Forelimb muscle (tissue), 1 donor: ENCODE measurements at regions not wholly inside any gene's neighbourhood (a gene's known extent, or its start where the extent isn't known, plus 50 kb on each side); places are given as distances from the start of the nearest gene placed in this dataset.
"Not testable (repeated sequence)": the region's sequence is repeated elsewhere in the genome, so short reads cannot be mapped to it uniquely, and the experiment has no call there.

Source experiments
- DNase-seq: peaks from one replicate; pipeline ENCODE4 v3.0.0-alpha.2; 2013; ENCODE audit warnings: low read depth

DNA sequence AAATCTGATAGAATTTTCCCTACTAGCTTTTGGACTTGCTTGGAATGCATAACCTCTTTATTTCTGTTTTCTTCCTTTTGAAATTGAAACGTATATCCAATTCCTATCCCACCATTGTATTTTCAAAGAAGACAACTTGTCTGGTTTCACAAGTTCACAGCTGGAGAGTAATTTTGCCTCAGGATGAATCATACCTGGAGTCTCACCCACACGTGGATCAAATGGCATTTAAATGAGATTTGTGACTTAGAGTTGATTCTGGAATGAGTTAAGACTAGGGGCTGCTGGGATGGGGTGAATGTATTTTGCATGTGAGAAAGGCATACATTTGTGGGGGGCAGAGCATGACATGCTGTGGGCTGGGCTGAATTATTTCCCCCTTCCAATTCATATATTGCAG is 516.5 kb upstream of the MGAT4C start:
- DNase-seq = no peak

DNA sequence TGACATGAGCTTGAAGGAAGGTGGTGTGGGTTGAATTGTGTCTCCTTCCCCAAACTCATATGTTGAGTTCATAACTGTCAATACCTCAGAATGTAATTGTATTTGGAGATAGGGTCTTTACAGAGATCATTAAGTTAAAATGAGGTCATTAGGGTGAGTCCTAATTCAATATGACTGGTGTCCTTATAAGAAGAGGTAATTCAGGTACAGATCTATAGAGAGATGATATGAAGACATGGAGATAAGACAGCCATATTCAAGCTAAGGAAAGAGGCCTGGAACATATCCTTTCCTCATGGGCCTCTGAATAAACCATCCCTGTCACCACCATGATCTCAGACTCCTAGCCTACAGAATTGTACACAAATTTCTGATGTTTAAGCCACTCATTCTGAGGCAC is 514.7 kb upstream of the MGAT4C start:
- DNase-seq = no peak

DNA sequence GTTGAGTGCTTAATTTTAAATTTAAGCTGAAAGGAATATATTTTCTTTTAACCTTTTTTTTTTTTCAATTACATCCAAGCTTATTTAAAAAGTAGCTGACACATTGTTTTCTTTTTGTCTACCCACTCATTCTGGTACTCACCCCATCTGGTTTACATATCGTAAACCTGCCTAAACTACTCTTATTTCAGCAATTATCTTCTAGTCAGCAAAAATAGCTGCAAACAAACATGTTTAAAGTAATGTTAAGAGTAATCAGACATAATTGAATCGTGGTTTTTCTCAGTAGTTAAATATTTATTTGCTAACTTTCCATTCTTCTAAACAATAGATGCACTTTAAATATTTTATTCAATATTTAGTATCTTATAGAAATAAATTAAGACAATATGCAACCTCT is 492.7 kb upstream of the MGAT4C start:
- no peak for DNase-seq

DNA sequence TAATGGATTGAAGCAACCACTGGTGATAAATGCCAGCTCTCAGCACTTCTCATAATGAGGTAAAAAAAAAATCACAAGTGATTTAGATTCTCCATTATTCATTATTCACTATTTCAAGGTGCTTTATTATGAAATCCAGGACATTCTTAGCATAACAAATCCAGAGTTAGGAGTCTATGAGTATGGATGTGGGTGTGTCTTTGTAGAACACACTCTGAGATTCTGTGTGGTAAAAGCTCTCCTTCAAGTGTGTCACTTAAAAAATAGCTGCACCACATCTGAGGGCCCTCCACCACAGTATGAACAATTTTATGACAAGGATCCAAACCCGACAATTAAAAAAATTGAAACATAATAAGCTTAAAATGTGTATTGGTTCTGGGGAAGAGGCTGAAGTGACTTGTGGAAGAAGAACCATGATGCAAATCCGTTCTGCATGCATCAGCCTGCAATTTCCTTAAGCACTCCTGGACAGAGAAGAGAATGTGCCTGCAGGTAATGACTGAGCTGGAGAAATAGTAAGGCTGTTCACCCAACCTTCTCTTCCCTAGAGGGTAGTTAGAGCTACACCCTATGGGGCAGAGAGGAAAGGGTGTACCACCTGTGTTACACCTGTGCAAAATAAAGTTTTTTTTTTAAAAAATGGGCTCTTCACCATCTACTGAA is 488.5 kb upstream of the MGAT4C start:
- no peak for DNase-seq

DNA sequence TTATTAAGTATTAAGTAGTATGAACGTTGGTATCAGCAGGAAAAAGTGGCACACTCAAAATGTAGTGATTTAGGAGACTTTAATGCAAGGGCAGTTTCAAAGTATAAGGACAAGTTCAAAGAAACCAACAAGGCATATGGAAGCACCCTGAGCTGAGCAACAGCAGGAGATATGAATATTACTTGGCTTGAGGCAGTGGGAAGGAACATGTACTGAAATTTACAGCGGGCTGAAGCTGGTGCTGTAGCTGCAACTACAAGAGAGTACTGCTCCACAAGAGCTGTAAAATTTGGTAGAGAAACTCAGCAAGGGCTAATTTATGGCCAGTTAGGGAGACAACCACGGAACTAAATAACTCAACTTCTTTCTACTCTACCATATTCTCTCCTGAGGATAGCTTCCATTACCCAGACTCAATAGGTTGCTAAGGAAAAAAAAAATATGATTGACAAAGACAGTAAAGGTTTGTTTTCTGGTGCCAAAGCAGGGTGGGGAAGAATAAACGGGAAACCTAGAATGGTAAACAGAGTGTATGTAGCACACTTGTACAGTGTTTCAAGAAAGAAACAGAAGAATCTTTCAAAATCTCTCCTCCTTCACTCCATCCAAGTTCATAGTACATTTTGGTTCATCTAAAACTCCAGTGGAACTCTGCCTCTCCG is 487.8 kb upstream of the MGAT4C start:
- DNase-seq = no peak

DNA sequence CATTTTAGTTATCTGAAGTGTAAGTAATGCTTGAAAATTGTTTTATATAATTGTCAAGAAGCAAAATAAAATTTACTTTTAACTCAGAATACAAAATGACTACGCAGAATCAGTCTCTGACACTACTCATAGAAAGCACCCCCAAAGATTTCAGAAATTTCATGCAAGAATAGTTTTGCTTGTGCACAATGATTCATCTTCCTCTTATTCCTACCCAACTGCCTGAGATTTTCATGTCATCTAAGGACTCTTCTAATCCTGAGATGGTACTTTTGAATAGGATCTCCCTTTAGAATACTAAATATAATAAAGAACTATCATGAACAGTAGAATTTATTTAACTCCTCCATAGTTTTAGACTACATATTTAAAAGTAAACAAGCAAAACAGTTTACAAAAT is 485.3 kb upstream of the MGAT4C start:
- DNase-seq = no peak

DNA sequence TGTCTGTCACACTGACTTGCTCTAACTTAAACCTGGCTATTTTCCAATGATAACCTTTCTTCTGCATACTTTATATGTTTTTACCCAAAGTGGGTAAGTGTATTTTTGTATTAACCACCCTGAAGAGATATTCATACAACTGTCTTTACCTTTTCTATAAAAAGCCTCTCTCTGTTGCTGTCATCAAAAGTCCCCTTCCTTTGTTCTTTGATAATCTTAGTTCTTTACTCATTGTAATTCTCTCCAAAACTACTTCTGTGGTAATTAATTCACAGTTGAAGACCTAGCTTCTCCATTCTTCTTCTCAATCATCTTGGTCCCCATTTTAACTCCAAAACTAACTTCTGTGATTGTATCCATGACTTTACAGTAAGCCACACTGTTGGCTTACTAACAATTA is 479.7 kb upstream of the MGAT4C start:
- no peak for DNase-seq

DNA sequence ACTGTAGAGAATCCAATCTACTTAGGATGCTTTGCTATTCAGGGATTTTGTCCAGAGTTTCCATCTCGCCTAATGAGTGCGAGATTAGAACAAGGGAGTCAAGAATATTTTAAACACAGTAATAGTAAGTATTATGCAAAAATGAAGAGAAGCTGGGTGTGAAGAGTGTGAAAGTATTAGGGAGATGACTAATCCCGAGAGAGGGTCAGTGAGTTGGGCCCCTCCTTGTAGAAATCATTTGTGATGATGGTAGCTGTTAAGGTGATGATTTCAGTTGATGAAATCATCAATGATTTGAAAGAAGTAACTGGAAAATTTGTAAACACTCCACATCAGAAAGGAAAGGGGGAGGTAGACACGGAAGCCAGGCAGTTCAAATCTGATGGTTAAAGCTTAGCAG is 478.9 kb upstream of the MGAT4C start:
- DNase-seq = no peak

DNA sequence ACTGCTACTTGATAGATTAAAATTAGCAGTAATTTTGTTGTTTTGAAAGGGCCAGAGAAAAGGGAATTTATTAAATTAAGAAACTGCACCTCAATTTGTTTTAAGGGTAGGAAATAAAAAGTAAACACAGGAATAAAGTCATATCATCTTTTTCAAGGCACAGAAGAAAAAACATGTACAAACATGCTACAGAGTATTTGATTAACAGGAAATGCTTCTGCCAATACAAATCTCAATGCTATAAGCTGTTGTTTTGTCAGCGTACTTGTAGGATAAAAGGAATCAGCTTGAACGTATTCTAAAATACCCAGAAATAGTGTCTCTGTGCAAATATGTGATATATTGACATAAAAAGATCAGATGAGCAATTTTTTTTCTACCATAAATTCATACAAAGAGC is 474.0 kb upstream of the MGAT4C start:
- DNase-seq = no peak

DNA sequence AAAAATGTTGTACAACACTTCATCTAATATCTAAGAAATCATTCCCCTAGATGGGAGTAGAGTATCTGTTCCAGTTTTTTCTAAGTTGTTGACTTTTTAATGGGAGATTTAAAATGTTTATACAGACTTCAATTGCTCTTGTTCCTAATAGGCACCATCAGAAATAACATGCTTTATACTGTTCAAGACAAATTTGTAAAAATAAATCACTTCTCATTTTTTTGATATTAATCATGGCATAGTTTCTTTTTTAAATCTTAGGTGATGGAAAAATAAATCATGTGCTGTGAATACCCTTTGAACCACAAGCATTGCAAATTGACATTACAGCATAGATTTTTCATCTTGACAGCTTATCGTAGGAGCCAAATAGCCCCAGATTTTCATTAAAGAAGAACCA is 473.5 kb upstream of the MGAT4C start:
- DNase-seq = no peak

DNA sequence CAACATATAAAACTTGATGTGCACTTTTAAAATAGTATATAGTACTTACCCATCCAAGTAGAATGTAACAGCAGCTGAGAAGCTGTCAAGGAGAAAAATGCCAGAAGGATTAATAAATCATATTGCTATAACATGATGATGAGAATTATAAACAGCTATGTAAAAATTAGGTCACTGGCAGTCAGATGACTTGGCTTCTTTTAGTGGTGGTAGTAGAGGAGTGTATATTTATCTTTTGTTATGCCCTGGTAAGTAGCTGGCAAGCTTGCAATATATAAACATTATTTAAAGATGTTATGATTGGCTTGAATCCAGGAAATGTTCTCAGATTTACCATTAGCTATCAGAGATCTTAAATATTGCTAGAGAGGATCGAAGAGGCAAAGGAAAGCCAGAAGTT is 471.0 kb upstream of the MGAT4C start:
- no peak for DNase-seq

DNA sequence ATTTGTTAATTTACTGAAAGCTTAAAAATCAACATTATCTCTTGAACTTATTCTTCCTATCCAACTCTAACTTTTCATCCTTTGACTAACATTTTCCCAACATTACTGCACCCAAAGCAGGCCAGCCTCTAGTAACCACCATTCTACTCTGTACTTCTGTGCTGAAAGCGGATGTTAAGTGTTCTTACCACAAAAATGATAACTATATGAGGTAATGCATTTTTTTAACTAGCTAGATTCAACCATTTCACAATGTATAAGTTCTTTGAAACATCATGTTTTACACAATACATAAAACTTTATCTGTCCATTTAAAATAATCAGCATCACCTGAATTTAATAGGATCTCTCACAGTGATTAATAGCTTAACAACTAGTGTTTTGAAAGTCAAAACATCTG is 468.5 kb upstream of the MGAT4C start:
- no peak for DNase-seq

DNA sequence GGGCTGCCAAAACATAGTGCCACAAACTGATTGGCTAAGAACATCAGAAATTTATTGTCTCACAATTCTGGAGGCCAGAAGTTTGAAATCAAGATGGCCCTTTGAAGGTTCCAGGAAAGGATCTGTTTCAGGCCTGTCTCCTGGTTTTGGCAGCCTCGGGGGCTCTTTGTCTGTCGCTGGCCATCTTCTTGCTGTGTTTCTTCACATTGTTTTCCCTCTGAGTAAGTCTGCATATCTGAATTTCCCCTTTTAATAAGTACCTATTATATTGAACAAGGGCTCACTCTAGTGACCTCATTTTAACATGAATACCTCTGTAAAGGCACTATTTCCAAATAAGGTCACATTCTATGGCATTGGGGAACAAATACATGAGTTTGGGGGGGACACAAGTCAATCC is 467.1 kb upstream of the MGAT4C start:
- no peak for DNase-seq

DNA sequence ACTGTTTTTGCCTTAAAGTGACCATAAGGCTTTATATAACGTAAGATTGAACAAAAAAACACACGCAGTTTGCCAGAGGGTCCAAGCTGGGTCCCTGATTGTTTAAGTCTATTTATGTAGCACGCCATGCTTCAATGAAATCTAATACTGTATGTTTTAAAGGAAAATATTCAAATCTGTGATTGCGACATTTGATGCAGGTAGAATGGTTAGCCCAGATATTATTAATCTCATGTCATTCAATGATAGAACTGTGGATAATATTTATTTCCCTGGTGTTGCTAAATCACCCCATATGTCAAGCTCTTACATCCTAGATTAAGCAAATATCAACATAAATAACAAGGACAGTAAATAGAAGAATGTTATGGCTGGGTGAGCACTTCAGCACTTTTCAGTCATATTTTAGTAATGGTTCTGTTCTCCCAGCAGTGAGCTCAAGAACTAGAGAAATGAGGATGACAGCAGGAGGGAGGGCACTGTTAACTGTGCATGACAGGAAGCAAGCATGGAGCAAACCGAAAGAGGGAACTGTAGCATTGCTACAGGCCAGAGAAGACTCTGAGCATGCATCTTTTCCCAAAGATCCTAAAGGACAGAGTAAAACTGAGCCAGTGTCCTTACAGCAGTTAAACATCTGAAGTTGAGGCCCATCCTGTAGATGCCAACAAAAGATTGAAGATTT is 465.7 kb upstream of the MGAT4C start:
- DNase-seq = no peak

DNA sequence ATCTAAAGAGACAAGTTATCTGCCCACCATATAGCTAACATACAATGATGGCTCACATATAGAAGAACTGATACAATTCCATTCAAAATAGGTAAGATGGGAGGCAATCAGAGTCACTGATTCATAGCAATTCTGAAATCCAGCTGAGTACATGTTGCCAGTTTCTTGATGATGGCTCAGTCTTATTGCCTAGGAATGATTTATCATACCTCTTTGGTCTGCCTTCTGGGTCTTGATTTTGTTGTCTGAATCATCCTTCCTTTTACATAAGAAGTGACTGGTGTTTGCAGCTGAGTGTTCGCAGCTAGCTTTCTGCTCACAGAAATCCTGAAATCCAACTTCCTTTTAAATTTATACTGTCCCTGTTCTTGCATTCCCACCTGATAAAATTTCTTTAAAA is 463.2 kb upstream of the MGAT4C start:
- no peak for DNase-seq

DNA sequence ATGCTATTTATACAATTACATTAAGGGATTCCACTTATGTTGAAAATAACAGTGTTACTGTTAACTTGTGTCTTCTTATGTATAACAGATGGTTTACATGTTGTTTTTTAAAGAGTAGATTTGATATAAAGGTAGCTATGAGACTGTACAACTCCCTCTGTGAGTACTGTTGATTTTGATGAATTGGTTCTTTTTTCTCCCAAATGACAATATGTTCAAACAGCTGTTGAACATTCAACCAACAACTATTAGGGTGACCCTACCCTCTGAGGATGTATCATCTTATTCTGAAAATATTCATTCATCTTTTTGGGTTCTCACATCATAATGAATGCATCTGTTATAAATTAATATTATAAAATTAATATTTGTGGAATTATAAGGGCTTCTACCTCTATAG is 456.9 kb upstream of the MGAT4C start:
- no peak for DNase-seq

DNA sequence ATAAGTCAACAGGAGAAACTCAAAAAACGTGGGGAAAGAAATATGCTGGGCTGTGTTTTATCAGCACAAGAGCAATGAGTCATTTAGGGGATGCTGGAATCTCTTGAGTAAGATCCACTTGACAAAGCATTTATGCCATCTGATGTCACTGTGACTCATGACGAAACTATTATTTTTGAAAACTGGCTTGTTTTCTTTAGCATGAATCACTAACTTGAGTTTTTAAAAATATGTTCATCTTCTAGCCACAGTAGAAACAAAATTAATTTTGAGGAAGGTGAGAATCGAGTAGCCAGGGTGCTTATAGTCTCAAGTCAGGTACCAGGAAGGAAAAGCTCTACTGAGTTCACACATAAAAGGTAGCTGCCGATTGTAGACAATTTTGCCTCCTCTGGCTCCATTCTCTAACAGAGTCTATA is 456.2 kb upstream of the MGAT4C start:
- no peak for DNase-seq

DNA sequence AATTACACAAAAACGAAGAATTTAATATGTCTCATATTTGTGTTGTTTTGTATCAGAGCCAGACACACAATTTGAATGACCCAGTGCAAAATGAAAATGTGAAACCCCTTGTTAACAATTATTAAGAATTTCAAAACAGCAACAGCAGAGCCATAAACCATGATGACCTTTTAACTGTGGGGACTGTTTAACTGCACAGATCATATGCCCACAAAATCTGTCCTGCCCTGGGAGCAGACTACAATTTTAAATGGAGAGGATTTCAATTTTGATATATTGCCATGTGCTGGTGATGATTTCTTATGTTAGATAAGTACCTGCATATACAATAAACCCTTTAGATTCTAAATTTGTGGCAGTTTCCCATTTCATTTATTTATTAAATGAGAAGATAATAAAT is 455.5 kb upstream of the MGAT4C start:
- no peak for DNase-seq

DNA sequence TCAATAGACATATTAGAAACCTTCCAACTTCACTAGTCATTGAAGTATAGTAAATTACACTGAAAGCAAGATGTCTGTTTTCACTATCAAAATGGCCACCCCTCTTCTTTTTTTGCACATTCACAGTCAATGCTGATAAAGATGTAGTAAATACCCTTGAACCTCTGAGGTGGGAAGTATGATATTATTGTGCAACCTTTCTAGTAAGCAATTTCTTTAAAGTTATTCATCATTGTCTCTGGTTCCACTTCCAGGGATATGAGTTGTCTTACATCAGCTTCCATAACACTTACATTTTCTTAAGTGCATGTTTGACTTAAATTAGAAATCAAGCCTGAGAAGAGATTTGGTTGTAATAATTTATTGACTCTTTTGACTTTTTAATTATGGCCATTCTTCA is 453.9 kb upstream of the MGAT4C start:
- no peak for DNase-seq

DNA sequence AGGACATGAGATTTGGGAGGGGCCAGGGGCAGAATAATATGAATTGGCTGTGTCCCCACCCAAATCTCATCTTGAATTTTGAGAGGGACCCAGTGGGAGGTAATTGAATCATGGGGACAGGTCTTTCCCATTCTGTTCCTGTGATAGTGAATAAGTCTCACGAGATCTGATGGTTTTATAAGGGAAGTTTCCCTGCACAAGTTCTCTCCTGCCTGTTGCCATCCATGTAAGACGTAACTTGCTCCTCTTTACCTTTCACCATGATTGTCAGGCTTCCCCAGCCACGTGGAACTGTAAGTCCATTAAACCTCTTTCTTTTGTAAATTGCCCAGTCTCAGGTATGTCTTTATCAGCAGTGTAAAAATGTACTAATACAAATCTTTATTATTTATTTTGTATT is 452.8 kb upstream of the MGAT4C start:
- not testable (repeated sequence) for DNase-seq

DNA sequence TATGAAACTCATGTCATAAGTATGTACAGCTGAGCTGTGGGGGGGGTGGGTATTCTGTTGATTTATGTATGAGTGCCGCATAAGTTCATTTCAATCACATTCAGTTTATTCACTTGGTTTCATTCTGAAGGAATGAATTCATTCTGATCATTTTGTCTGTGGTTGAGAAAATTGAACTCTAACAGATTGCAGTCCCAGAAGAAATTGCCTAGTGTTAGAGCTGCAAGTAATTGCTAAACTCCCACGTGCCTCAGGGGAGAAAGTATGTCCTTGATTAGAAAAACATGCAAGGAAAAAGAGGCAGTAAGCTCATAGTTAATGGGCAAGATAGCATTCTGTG is 442.4 kb upstream of the MGAT4C start:
- DNase-seq = no peak

DNA sequence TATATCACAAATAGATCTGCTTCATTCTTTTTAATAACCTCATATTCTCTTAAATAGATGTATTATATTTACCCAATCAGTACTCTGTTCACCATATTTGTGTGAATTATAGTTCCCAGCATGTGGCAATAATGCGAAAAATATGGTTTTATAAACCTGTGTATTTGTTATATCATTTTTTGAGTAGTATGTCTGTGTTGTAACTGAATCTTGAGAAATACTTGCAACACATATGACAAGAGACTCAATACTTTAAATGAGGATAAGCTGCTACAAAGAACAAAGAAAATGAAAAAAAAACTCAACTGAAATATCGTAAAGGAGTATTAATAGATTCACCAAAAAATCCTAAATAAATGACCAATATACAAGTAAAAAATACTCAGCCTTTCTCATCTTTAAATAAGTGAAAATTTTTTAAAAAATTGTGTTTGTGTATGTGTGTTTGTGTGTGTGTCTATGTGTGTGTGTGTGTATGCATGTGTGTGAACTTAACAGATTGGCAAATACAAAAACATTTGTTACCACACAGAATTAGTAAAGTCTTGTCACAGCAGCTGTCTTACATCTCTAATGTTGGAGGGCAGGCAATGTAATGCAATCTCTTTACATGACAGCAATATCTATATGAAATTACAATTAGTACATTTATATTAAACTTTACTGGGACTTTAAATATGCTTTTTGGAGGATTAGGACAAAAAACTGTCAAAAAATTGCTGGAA is 441.9 kb upstream of the MGAT4C start:
- DNase-seq = no peak
